SK-N-SH (cell line): ENCODE measurements at regions not wholly inside any gene's neighbourhood (a gene's known extent, or its start where the extent isn't known, plus 50 kb on each side); places are given as distances from the start of the nearest gene placed in this dataset.

Experiments
- CTCF ChIA-PET: fragments of 300-600, 350-600 bp; formaldehyde crosslinking; extraction: SDS; loops from one replicate; lab custom pipeline; 2021; lab: Yijun Ruan, JAX
- POLR2A ChIA-PET: fragments of 350-600 bp; sonication (Branson Sonifier 250); formaldehyde crosslinking; extraction: SDS; loops from one replicate; lab custom pipeline; 2020; ENCODE audit warnings: antibody characterized with exemption, inconsistent platforms; lab: Yijun Ruan, JAX
- DNase-seq: peaks from one replicate; pipeline ENCODE4 v3.0.0; 2012
- H2AFZ ChIP-seq: fragments of 200-600 bp; sonication (generic); 2 replicates; pipeline ENCODE4 v1.8.1; 2016; ENCODE audit warnings: antibody characterized with exemption, mild to moderate bottlenecking, low read depth
- H3F3A ChIP-seq: fragments of 200-600 bp; sonication (generic); replicated peaks from 2 replicates; pipeline ENCODE3; 2016; ENCODE audit warnings: antibody characterized with exemption, mild to moderate bottlenecking; ENCODE audit not compliant: insufficient read depth
- H3K27ac ChIP-seq, 2 experiments: fragments of 200-500 bp in 1 of 2; fragments of 200-600 bp in 1 of 2; sonication (Bioruptor generic) in 1 of 2; sonication (generic), shearing (Covaris generic) in 1 of 2; 2 replicates each; pipeline versions ENCODE4 v1.5.1 to v1.6.1; 2014 to 2016; ENCODE audit warnings: low read depth in 2 of 2, inconsistent platforms in 1 of 2, low read length in 1 of 2, mild to moderate bottlenecking in 1 of 2, mixed read lengths in 1 of 2
- H3K27me3 ChIP-seq: fragments of 200-600 bp; sonication (generic), shearing (Covaris generic); 2 replicates; pipeline ENCODE4 v1.6.1; 2016; ENCODE audit warnings: mixed run types; ENCODE audit not compliant: insufficient read depth
- H3K36me3 ChIP-seq, 2 experiments: fragments of 200-500 bp in 1 of 2; fragments of 200-600 bp in 1 of 2; sonication (Bioruptor generic) in 1 of 2; sonication (generic) in 1 of 2; replicated peaks in 1 of 2; 2 replicates each; pipeline versions ENCODE3 to v1.5.1; 2014 to 2016; ENCODE audit warnings: low read length in 1 of 2, mild to moderate bottlenecking in 1 of 2; ENCODE audit not compliant: insufficient read depth in 2 of 2, control insufficient read depth in 1 of 2
- H3K4me1 ChIP-seq, 2 experiments: fragments of 200-500 bp in 1 of 2; fragments of 200-600 bp in 1 of 2; sonication (Bioruptor generic) in 1 of 2; sonication (generic), shearing (Covaris generic) in 1 of 2; 2 replicates each; pipeline versions ENCODE4 v1.5.1 to v1.6.1; 2014 to 2016; ENCODE audit warnings: low read depth in 1 of 2, low read length in 1 of 2, mixed run types in 1 of 2; ENCODE audit not compliant: insufficient read depth in 2 of 2, control insufficient read depth in 1 of 2
- H3K4me2 ChIP-seq: fragments of 200-600 bp; sonication (generic), shearing (Covaris generic); 2 replicates; pipeline ENCODE4 v1.6.1; 2017; ENCODE audit warnings: mixed run types
- H3K4me3 ChIP-seq, 2 experiments: fragments of 200-500 bp in 1 of 2; fragments of 200-600 bp in 1 of 2; sonication (Bioruptor generic) in 1 of 2; sonication (generic), shearing (Covaris generic) in 1 of 2; 2 replicates each; pipeline versions ENCODE4 v1.5.1 to v1.8.1; 2014 to 2016; ENCODE audit warnings: low read depth in 2 of 2, inconsistent platforms in 1 of 2, low read length in 1 of 2, mild to moderate bottlenecking in 1 of 2, mixed read lengths in 1 of 2, moderate library complexity in 1 of 2
- H3K79me2 ChIP-seq: fragments of 200-600 bp; sonication (generic); 2 replicates; pipeline ENCODE4 v1.8.1; 2017; ENCODE audit warnings: mild to moderate bottlenecking; ENCODE audit not compliant: insufficient read depth
- H3K9ac ChIP-seq: fragments of 200-600 bp; sonication (generic); 2 replicates; pipeline ENCODE4 v1.6.1; 2017; ENCODE audit warnings: mixed run types
- H3K9me2 ChIP-seq: fragments of 200-600 bp; sonication (generic); 2 replicates; pipeline ENCODE4 v1.6.1; 2017; ENCODE audit warnings: mixed run types
- H3K9me3 ChIP-seq: fragments of 200-600 bp; sonication (generic); 2 replicates; pipeline ENCODE4 v1.6.1; 2017; ENCODE audit warnings: mixed run types, mild to moderate bottlenecking, moderate library complexity
- H4K20me1 ChIP-seq: fragments of 200-600 bp; sonication (generic); 2 replicates; pipeline ENCODE4 v1.6.1; 2017; ENCODE audit warnings: mild to moderate bottlenecking, mixed run types; ENCODE audit not compliant: insufficient read depth
- CHD2 ChIP-seq: fragments of 150-350 bp; IDR thresholded peaks from 2 replicates; pipeline ENCODE4 v1.6.1; 2018; ENCODE audit warnings: low read length; ENCODE audit not compliant: partially characterized antibody
- ELF1 ChIP-seq: IDR thresholded peaks from 2 replicates; pipeline ENCODE4 v1.4.0; 2012
- EZH2phosphoT487 ChIP-seq: fragments of 200-600 bp; sonication (generic); IDR thresholded peaks from 2 replicates; pipeline ENCODE4 v1.6.1; 2017; ENCODE audit warnings: low read depth, mixed run types, mild to moderate bottlenecking, antibody characterized with exemption, moderate library complexity, borderline replicate concordance
- FOSL2 ChIP-seq: IDR thresholded peaks from 2 replicates; pipeline ENCODE4 v1.4.0; 2012; ENCODE audit warnings: low read depth, mild to moderate bottlenecking, moderate library complexity, borderline replicate concordance
- GABPA ChIP-seq: IDR thresholded peaks from 2 replicates; pipeline ENCODE4 v1.4.0; 2012; ENCODE audit warnings: low read depth, mild to moderate bottlenecking
- JUND ChIP-seq: IDR thresholded peaks from 2 replicates; pipeline ENCODE4 v1.4.0; 2012
- MEF2A ChIP-seq: IDR thresholded peaks from 2 replicates; pipeline ENCODE4 v1.4.0; 2012; ENCODE audit warnings: low read depth, borderline replicate concordance
- MXI1 ChIP-seq: IDR thresholded peaks from 2 replicates; pipeline ENCODE4 v1.6.1; 2012; ENCODE audit warnings: mild to moderate bottlenecking, low read depth, low read length, improper control_type of control experiment
- NFIC ChIP-seq: IDR thresholded peaks from 2 replicates; pipeline ENCODE4 v1.4.0; 2012; ENCODE audit warnings: borderline replicate concordance
- NRF1 ChIP-seq: IDR thresholded peaks from 2 replicates; pipeline ENCODE4 v1.6.1; 2012; ENCODE audit warnings: low read depth, mild to moderate bottlenecking, low read length
- POLR2AphosphoS5 ChIP-seq: IDR thresholded peaks from 2 replicates; pipeline ENCODE4 v1.6.1; 2012; ENCODE audit warnings: low read depth, low read length
- RCOR1 ChIP-seq: fragments of 150-350 bp; IDR thresholded peaks from 2 replicates; pipeline ENCODE4 v1.6.1; 2017; ENCODE audit warnings: antibody characterized with exemption, low read length
- RFX5 ChIP-seq: IDR thresholded peaks from 2 replicates; pipeline ENCODE4 v1.6.1; 2012; ENCODE audit warnings: mild to moderate bottlenecking, improper control_type of control experiment, low read length
- RXRA ChIP-seq: IDR thresholded peaks from 2 replicates; pipeline ENCODE4 v1.4.0; 2012; ENCODE audit warnings: low read depth, mild to moderate bottlenecking, borderline replicate concordance
- SMC3 ChIP-seq: IDR thresholded peaks from 2 replicates; pipeline ENCODE4 v1.6.1; 2012; ENCODE audit warnings: low read depth, low read length, improper control_type of control experiment
- TAF1 ChIP-seq: IDR thresholded peaks from 2 replicates; pipeline ENCODE4 v1.6.1; 2012; ENCODE audit warnings: low read depth, mild to moderate bottlenecking, low read length, moderate library complexity, borderline replicate concordance
- YY1 ChIP-seq: IDR thresholded peaks from 2 replicates; pipeline ENCODE4 v1.4.0; 2012; ENCODE audit warnings: low read depth, mild to moderate bottlenecking
- WGBS: methylation state at CpG from one replicate; pipeline ENCODE4 v1.1.6; 2017; ENCODE audit warnings: low lambda C conversion rate; 5-methylcytosine and 5-hydroxymethylcytosine counted together
- TF ChIP-seq, protein P1 (sequence below): fragments of 200-600 bp; sonication (generic); IDR thresholded peaks from 2 replicates; pipeline ENCODE4 v1.6.1; 2017; ENCODE audit warnings: antibody characterized with exemption, mild to moderate bottlenecking, moderate library complexity
- TF ChIP-seq, protein P2 (sequence below): IDR thresholded peaks from 2 replicates; pipeline ENCODE4 v1.4.0; 2012; ENCODE audit warnings: low read depth, borderline replicate concordance
- TF ChIP-seq, protein P3 (sequence below): fragments of 150-350 bp; IDR thresholded peaks from 2 replicates; pipeline ENCODE4 v1.6.1; 2016; ENCODE audit warnings: mild to moderate bottlenecking, low read depth, low read length
- TF ChIP-seq, protein P4 (sequence below): IDR thresholded peaks from 2 replicates; pipeline ENCODE4; 2012

DNA sequence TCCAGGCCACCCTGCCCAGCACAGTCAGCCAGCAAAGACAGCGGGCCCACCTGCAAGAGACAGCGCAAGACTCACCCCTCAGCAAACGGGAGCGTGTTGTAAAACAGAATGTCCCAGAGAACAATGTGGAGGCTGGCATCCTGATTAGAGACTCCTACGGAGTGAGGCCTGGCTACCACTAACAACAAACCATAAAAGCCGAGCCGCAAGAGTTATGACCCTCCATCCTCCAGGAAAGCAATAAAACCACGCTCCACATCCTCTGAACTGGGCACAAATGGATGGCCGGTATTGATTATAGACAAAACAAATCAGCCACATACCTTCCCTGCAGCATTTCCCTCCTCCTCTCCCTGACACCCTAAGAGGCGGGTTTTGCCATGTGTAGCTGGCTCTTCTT lies 75.8 kb upstream of the LIPC start:
- no peak overlapping the region for H3K9ac ChIP-seq
- TF ChIP-seq JUND (no peak), CHD2 (no peak), GABPA (no peak), RXRA (no peak), MXI1 (no peak), TAF1 (no peak), POLR2AphosphoS5 (no peak), ELF1 (no peak), NRF1 (no peak), MEF2A (no peak)
- TF ChIP-seq, protein P1, sequence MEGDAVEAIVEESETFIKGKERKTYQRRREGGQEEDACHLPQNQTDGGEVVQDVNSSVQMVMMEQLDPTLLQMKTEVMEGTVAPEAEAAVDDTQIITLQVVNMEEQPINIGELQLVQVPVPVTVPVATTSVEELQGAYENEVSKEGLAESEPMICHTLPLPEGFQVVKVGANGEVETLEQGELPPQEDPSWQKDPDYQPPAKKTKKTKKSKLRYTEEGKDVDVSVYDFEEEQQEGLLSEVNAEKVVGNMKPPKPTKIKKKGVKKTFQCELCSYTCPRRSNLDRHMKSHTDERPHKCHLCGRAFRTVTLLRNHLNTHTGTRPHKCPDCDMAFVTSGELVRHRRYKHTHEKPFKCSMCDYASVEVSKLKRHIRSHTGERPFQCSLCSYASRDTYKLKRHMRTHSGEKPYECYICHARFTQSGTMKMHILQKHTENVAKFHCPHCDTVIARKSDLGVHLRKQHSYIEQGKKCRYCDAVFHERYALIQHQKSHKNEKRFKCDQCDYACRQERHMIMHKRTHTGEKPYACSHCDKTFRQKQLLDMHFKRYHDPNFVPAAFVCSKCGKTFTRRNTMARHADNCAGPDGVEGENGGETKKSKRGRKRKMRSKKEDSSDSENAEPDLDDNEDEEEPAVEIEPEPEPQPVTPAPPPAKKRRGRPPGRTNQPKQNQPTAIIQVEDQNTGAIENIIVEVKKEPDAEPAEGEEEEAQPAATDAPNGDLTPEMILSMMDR = no peak
- TF ChIP-seq, all 33 proteins: peak for 0
- Histone ChIP-seq H3K27me3 (peaks cover 12% of the 10 kb centered on the region; the same call in 1 of the 2 replicates), H4K20me1 (no peaks in the 10 kb centered on the region), H2AFZ (no peak overlapping the region), H3K9me3 (no peaks in the 10 kb centered on the region), H3K4me3 (no peak overlapping the region), H3K4me2 (no peak overlapping the region), H3K9me2 (no peaks in the 10 kb centered on the region), H3F3A (no peaks in the 10 kb centered on the region), H3K4me1 (no peaks in the 10 kb centered on the region; a peak in 1 of 4 replicates), H3K27ac (no peak overlapping the region), H3K36me3 (no peaks in the 10 kb centered on the region), H3K79me2 (no peaks in the 10 kb centered on the region)
- ChIA-PET CTCF (no interaction called here), POLR2A (no interaction called here)
- 87% methylated on average over 10 of the region's 10 CpGs for WGBS
- DNase-seq = no peak

DNA sequence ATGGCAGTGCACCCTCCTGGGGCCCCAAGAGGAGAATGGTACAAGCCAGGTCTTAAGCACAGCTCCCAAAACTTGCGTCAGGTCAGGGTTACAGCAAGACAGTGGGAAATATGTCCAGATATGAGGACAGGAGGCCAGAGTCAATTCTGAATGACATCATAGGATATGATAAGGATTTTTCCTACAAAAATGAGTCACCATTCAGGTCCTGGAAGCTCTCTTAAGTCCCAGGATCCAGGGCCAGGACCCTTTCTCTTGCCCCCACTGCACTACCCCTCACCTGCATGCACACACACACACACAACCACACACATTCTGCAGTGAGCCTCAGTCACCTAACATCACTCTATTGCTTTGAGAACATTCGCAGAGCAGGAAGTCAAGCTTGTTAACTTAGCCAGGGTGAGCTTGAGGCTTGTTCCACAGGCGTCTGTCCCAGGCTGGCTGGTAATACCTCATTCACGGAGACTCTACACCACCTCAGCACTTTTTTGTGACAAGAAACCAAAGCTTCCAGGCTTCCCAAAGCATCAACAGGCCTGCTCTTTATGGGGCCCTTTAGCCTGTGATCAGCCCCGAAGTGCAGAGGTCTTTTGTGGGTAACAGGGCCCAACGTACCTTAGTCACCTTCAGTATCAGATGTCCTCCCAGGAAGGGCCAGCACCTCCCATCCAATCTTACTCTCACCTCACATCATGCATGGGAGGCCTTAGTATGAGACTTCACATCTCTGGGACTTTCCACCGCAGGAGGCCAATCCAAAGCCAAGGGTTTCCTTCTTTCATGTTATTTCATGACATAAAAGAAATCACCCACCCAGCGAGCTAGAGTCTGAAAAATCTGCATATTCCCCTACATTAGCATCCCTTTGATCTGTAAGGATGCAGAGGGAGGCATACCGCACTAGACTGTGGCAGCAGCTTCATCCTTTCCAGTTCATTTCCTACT lies 74.0 kb upstream of the LIPC start:
- Histone ChIP-seq H3K27me3 (peaks cover 12% of the 10 kb centered on the region; the same call in 1 of the 2 replicates), H3K9me2 (no peaks in the 10 kb centered on the region), H3K4me3 (no peak overlapping the region), H3K36me3 (no peaks in the 10 kb centered on the region), H3K27ac (no peak overlapping the region), H3K9ac (no peak overlapping the region), H2AFZ (no peak overlapping the region), H3F3A (no peaks in the 10 kb centered on the region), H4K20me1 (no peaks in the 10 kb centered on the region), H3K79me2 (no peaks in the 10 kb centered on the region), H3K9me3 (no peaks in the 10 kb centered on the region), H3K4me2 (no peak overlapping the region), H3K4me1 (no peaks in the 10 kb centered on the region; a peak in 1 of 4 replicates)
- no peak for DNase-seq
- POLR2A ChIA-PET = no interaction called here
- TF ChIP-seq SMC3 (no peak), FOSL2 (no peak), RXRA (no peak), NFIC (no peak), POLR2AphosphoS5 (no peak), EZH2phosphoT487 (no peak), RFX5 (no peak), RCOR1 (no peak), ELF1 (no peak), YY1 (no peak)
- TF ChIP-seq, protein P2, sequence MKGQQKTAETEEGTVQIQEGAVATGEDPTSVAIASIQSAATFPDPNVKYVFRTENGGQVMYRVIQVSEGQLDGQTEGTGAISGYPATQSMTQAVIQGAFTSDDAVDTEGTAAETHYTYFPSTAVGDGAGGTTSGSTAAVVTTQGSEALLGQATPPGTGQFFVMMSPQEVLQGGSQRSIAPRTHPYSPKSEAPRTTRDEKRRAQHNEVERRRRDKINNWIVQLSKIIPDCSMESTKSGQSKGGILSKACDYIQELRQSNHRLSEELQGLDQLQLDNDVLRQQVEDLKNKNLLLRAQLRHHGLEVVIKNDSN = no peak
- TF ChIP-seq, protein P3, sequence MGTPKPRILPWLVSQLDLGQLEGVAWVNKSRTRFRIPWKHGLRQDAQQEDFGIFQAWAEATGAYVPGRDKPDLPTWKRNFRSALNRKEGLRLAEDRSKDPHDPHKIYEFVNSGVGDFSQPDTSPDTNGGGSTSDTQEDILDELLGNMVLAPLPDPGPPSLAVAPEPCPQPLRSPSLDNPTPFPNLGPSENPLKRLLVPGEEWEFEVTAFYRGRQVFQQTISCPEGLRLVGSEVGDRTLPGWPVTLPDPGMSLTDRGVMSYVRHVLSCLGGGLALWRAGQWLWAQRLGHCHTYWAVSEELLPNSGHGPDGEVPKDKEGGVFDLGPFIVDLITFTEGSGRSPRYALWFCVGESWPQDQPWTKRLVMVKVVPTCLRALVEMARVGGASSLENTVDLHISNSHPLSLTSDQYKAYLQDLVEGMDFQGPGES = no peak
- TF ChIP-seq, protein P4, sequence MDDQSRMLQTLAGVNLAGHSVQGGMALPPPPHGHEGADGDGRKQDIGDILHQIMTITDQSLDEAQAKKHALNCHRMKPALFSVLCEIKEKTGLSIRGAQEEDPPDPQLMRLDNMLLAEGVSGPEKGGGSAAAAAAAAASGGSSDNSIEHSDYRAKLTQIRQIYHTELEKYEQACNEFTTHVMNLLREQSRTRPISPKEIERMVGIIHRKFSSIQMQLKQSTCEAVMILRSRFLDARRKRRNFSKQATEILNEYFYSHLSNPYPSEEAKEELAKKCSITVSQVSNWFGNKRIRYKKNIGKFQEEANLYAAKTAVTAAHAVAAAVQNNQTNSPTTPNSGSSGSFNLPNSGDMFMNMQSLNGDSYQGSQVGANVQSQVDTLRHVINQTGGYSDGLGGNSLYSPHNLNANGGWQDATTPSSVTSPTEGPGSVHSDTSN = no peak
- 73% methylated on average over 9 of the region's 9 CpGs for WGBS
- CTCF ChIA-PET = interaction anchor here (0.8 kb wide), 1 partner anchor 24 kb away, joined by 3 read pairs; no protein-coding TSS in a partner anchor
